ENCODE measurements at regions not wholly inside any gene's neighbourhood (a gene's known extent, or its start where the extent isn't known, plus 50 kb on each side); places are given as distances from the start of the nearest gene placed in this dataset.

DNA sequence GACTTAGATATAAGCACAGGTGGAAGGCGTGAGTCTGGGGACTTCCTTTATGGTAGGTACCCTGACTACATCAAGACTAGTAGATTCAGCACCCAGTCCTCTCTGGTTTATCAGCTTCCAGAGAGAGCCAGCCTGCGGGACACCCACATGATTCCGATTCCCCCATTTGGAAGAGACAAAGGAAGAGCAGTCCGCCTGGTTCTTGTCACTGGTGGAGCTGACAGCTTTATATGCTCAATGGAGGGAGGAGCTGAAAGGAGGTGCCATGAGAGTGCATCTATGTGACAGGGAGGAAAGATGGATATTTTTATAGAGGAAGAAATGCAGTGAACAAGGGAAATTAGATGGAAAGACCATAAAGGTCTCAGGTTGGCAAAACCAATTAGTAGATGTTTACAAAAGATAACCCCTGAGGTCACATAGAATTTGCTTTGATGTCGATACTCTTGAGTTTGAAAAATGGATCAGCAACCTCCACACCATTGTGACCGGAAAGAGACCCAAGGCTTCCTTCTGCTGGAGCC, 437.7 kb downstream of the PMP22 start:
- peaks cover 56% of the 10 kb centered on the region for H3K4me1 Mint-ChIP-seq
- peak overlapping the region; percentile 12 for H3K27ac Mint-ChIP-seq
- no peak for TF ChIP-seq CTCF (IDR thresholded peaks at IDR 0.05)
- H3K36me3 Mint-ChIP-seq (ENCODE audit: low read depth): peaks cover 20% of the 10 kb centered on the region
- peaks cover 30% of the 10 kb centered on the region for H3K9me3 Mint-ChIP-seq
- DNase-seq: peak; percentile 36
- peak overlapping the region; percentile 10 for H3K4me3 Mint-ChIP-seq
- H3K27me3 Mint-ChIP-seq (ENCODE audit: low read depth, poor library complexity): peaks cover 19% of the 10 kb centered on the region

GRCh38 chr17:14826358-14826757, 438.8 kb downstream of the PMP22 start:
- peak overlapping the region; percentile 37 for H3K4me3 Mint-ChIP-seq
- peaks cover 35% of the 10 kb centered on the region for H3K9me3 Mint-ChIP-seq
- H3K27ac Mint-ChIP-seq: peak overlapping the region; percentile 86
- peaks cover 19% of the 10 kb centered on the region for H3K27me3 Mint-ChIP-seq (ENCODE audit: low read depth, poor library complexity)
- peaks cover 20% of the 10 kb centered on the region for H3K36me3 Mint-ChIP-seq (ENCODE audit: low read depth)
- H3K4me1 Mint-ChIP-seq: peaks cover 50% of the 10 kb centered on the region
- DNase-seq: peak; percentile 37
- no peak for TF ChIP-seq CTCF (IDR thresholded peaks at IDR 0.05)

DNA sequence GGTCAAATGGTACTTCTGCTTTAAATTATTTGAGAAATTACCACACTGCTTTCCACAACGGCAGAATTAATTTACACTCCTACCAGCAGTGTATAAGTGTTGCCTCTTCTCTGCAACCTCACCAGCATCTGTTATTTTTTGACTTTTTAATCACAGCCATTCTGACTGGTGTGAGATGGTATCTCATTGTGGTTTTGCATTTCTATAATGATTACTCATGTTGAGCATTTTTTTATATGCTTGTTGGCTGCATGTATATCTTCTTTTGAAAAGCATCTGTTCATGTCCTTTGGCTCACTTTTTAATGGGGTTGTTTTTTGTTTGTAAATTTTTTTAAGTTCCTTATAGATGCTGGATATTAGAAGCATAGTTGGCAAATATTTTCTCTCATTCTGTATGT, 446.7 kb downstream of the PMP22 start:
- Mint-ChIP-seq H3K4me3 (no peak overlapping the region), H3K36me3 (ENCODE audit: low read depth) (peaks cover 8% of the 10 kb centered on the region), H3K9me3 (peaks cover 48% of the 10 kb centered on the region), H3K4me1 (no peaks in the 10 kb centered on the region), H3K27ac (no peak overlapping the region), H3K27me3 (ENCODE audit: low read depth, poor library complexity) (peaks cover 10% of the 10 kb centered on the region)
- no peak for DNase-seq
- no peak for TF ChIP-seq CTCF (IDR thresholded peaks at IDR 0.05)

GRCh38 chr17:14815079-14815478, 450.0 kb downstream of the PMP22 start:
- H3K27ac Mint-ChIP-seq: no peak overlapping the region
- no peaks in the 10 kb centered on the region for H3K4me1 Mint-ChIP-seq
- peaks cover 6% of the 10 kb centered on the region for H3K36me3 Mint-ChIP-seq (ENCODE audit: low read depth)
- H3K4me3 Mint-ChIP-seq: no peak overlapping the region
- TF ChIP-seq CTCF (IDR thresholded peaks at IDR 0.05): no peak
- peaks cover 10% of the 10 kb centered on the region for H3K27me3 Mint-ChIP-seq (ENCODE audit: low read depth, poor library complexity)
- peaks cover 36% of the 10 kb centered on the region for H3K9me3 Mint-ChIP-seq
- no peak for DNase-seq

DNA sequence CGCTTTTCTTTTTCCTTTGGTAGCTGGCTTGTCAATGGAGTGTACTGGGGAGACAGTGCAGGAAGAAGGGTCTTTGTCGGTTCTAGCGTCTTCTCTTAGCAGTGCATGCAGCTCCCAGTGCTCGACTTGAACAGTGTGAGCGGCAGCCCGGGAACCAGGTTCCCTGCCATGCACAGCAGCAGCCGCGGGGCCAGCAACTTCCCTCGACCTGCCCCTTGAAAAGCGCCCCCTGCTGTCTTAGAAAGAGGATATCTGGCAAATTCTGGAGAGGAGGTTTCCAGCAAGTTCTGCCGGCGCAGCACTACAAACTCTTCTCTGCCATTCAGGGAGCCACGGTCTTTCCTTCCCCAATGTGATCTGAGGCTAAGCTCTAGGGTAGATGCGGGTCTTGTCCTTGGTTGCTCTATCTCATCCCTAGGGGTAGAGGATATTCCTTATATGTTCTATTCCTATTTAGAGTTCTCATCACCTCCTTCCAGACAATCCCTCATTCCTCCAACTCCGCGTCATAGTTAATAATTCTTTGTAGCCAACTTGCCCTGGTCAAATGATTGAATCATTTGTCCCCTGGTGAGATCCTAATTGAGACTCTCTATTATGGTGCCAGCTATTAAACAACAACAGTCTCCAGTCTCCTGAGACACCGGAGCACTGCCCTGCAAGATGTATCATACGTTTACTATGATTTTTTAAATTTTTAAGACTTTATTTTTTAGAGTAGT, 451.3 kb downstream of the PMP22 start:
- peak; percentile 21 for DNase-seq
- peaks cover 29% of the 10 kb centered on the region for H3K9me3 Mint-ChIP-seq
- H3K27me3 Mint-ChIP-seq (ENCODE audit: low read depth, poor library complexity): peaks cover 10% of the 10 kb centered on the region
- TF ChIP-seq CTCF (IDR thresholded peaks at IDR 0.05): peak; percentile 25
- H3K4me1 Mint-ChIP-seq: no peaks in the 10 kb centered on the region
- peaks cover 3% of the 10 kb centered on the region for H3K36me3 Mint-ChIP-seq (ENCODE audit: low read depth)
- no peak overlapping the region for H3K4me3 Mint-ChIP-seq
- no peak overlapping the region for H3K27ac Mint-ChIP-seq

- no peak overlapping the region for H3K27ac Mint-ChIP-seq
- peaks cover 14% of the 10 kb centered on the region for H3K4me1 Mint-ChIP-seq
- H3K9me3 Mint-ChIP-seq: peaks cover 37% of the 10 kb centered on the region
- DNase-seq: no peak
- no peak overlapping the region for H3K4me3 Mint-ChIP-seq
- peaks cover 8% of the 10 kb centered on the region for H3K27me3 Mint-ChIP-seq (ENCODE audit: low read depth, poor library complexity)
- TF ChIP-seq CTCF (IDR thresholded peaks at IDR 0.05): no peak
- H3K36me3 Mint-ChIP-seq (ENCODE audit: low read depth): peaks cover 6% of the 10 kb centered on the region
Observed at GRCh38 chr17:14808425-14808824, 456.7 kb downstream of the PMP22 start.

All from nephron progenitor cell (in vitro differentiated cells).